Adrenal gland (tissue), 9 donors: ENCODE measurements at regions not wholly inside any gene's neighbourhood (a gene's known extent, or its start where the extent isn't known, plus 50 kb on each side); places are given as distances from the start of the nearest gene placed in this dataset.

ENCODE experiments used
- DNase-seq, 7 donors: peaks; one replicate each; pipeline ENCODE4 v3.0.0-alpha.2; 2019 to 2020
- H3K27ac ChIP-seq, 5 donors: fragments of 200-600 bp; sonication (generic) in 4 of 5; 1 replicate in 3 of 5; 2 replicates in 2 of 5; pipeline versions ENCODE4 v1.5.1 to v1.8.0; 2016 to 2020; ENCODE audit warnings: mild to moderate bottlenecking in 1 of 5
- H3K27me3 ChIP-seq: fragments of 200-600 bp; 2 replicates; pipeline ENCODE4 v1.8.0; 2021
- H3K36me3 ChIP-seq, 2 donors: fragments of 200-600 bp; replicated peaks in 1 of 2; 1 replicate in 1 of 2; 2 replicates in 1 of 2; pipeline versions ENCODE4 v1.5.1 to v1.8.0; 2018 to 2022
- H3K4me1 ChIP-seq, 2 donors: fragments of 200-600 bp; replicated peaks in 1 of 2; 1 replicate in 1 of 2; 2 replicates in 1 of 2; pipeline versions ENCODE4 v1.5.1 to v1.8.0; 2018 to 2021
- H3K4me3 ChIP-seq, 4 donors: fragments of 200-600 bp; sonication (generic) in 3 of 4; one replicate each; pipeline ENCODE4 v1.5.1; 2016 to 2018
- H3K9me3 ChIP-seq, 3 donors: fragments of 200-600 bp; sonication (generic) in 1 of 3; replicated peaks in 1 of 3; 1 replicate in 2 of 3; 2 replicates in 1 of 3; pipeline versions ENCODE4 v1.5.1 to v1.8.0; 2016 to 2021
- CTCF ChIP-seq, 6 experiments: fragments of 450-650 bp in 4 of 6; fragments of 200-600 bp in 2 of 6; sonication (generic) in 1 of 6; IDR thresholded peaks; 1 replicate in 5 of 6; 2 replicates in 1 of 6; pipeline versions ENCODE4 v1.5.1 to v1.8.0; 2016 to 2021; ENCODE audit warnings: antibody characterized with exemption in 6 of 6, mild to moderate bottlenecking in 2 of 6, moderate library complexity in 1 of 6
- POLR2A ChIP-seq, 2 donors: fragments of 450-650 bp; IDR thresholded peaks; one replicate each; pipeline ENCODE4 v1.6.1; 2017; ENCODE audit warnings: antibody characterized with exemption in 2 of 2, mild to moderate bottlenecking in 2 of 2, moderate library complexity in 1 of 2
- WGBS, 4 donors: extraction: QIAGEN DNeasy Blood & Tissue Kit in 2 of 4; methylation state at CpG; one replicate each; pipeline versions ENCODE4 v1.1.5 to v1.1.7; 2013 to 2017; 5-methylcytosine and 5-hydroxymethylcytosine counted together
- intact Hi-C, 2 donors: fragments of 100-400 bp; cut with DNase I; formaldehyde crosslinking; loops; one replicate each; pipeline versions ENCODE4 v1.14.1 to v1.15.0; 2022 to 2023
- donor health status: healthy with polysubstance abuse.
- donor health status: Bipolar disorder and iron deficiency.
- donor health status: DM: yes; HTN: yes; CAD: no.
- donor health status: DM: no; HTN: no; CAD: no.
- donor health status: DM: no; HTN: no; CAD: no.

DNA sequence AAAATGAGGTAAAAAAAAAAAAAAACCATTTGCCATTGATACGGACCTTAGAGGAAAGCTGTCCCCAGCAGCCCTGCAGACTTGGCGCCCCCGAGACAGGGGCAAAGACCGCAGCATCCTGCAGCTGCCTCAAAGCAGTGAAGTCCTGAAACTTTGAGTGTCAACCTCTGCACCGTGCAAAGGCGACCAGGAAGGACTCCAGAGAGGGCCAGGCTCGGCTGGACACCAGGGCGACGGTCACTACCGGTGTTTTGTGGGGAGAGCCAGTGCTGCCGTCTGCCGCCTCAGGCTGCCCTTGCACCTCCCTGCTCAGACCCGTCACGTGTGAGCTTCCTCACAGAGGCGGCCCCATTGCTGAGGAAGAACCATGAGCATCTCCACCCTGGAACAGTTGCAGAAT is 146.7 kb upstream of the SPACA7 start:
- no peak overlapping the region for H3K4me3 ChIP-seq
- H3K27me3 ChIP-seq = no peaks in the 10 kb centered on the region
- intact Hi-C loops = no loop called here
- no peak overlapping the region for H3K27ac ChIP-seq
- H3K9me3 ChIP-seq = no peaks in the 10 kb centered on the region
- no peaks in the 10 kb centered on the region for H3K4me1 ChIP-seq
- DNase-seq = no peak
- 63 to 78% (median 71%) methylated on average over 6 to 15 of the region's 15 CpGs for WGBS, 4 donors
- H3K36me3 ChIP-seq = no peaks in the 10 kb centered on the region
- no peak for TF ChIP-seq POLR2A (IDR thresholded peaks at IDR 0.05)
- no peak for TF ChIP-seq CTCF (IDR thresholded peaks at IDR 0.05)

DNA sequence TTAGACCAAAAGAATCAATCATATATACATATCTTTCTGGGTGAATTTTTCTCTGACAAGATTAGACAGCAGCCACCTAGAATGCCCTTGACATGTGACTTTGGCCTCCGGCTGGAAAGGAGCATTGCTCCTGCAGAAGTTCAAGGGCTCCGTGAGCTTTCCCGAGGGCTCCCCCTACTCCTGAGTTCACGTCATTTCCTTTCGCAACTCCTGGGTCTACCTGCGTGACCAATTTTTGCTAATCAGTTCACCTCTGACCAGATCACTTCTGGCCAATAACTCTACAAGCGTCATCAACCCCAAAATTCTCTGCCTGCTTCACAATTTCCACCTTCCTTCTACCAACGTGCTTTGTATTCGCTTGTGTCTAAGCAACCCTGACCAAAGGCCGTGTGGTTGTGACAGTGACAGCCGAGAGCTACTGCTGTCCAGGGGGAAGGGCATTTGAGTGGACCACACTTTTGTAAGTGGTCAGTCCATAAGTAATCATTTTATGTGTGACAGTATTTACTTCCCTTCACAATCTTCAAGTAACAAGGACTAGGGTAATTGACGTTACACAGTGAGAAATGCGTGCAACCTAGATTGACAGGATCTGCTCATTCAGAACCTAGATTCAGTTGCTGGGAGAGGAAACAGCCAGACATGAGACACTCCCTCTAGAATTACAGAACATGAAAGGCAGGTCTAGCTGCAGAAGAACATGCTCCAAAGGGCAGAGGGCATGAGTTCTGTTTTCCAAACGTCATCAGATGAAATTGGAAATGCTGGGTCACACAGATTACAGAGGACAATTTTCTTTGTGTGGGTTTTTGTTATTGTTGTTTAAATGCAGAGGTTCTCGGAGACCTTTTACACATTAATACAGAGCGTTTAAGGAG is 145.9 kb upstream of the SPACA7 start:
- no peak overlapping the region for H3K4me3 ChIP-seq
- no peaks in the 10 kb centered on the region for H3K4me1 ChIP-seq
- intact Hi-C loops = no loop called here
- 58 to 61% (median 60%) methylated on average over 16 of the region's 16 CpGs for WGBS, 4 donors
- no peak for DNase-seq
- no peaks in the 10 kb centered on the region for H3K36me3 ChIP-seq
- TF ChIP-seq CTCF (IDR thresholded peaks at IDR 0.05) (no peak), POLR2A (IDR thresholded peaks at IDR 0.05) (no peak)
- H3K27me3 ChIP-seq = no peaks in the 10 kb centered on the region
- H3K27ac ChIP-seq = no peak overlapping the region
- H3K9me3 ChIP-seq = no peaks in the 10 kb centered on the region

DNA sequence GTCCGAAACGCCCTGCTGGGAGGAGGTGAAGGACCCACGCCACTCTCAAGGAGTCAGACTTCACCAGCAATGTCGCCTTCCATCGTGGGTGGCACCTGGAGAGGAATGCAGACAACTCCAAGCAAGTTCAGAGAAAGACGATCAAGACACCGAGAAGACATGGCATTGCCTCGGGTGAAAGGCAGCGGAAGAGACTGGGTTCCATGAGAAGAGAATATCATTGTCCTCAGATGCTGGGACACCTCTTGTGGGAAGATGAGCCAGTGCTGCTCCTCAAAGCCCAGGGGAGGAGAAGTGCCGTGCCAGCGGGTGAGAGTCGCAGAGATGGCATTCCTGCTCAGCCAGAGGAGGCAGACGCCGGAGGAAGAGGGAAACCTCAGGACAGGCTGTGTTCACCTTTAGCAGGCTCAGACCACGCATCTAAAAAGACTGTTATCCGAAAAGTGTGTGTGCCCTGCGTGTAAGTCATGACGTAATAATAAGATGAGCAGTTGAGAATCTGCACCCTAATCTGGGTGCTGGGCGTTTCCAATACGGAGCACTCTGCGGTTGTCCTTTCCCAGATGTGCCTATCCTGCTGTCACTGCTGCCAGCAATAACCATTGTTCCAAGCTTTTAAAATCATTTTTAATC is 144.6 kb upstream of the SPACA7 start:
- Histone ChIP-seq H3K27me3 (no peaks in the 10 kb centered on the region), H3K27ac (no peak overlapping the region), H3K9me3 (no peaks in the 10 kb centered on the region), H3K4me1 (no peaks in the 10 kb centered on the region), H3K4me3 (no peak overlapping the region), H3K36me3 (no peaks in the 10 kb centered on the region)
- intact Hi-C loops = no loop called here
- WGBS, 4 donors = 74 to 83% (median 76%) methylated on average over 21 of the region's 21 CpGs
- TF ChIP-seq CTCF (IDR thresholded peaks at IDR 0.05) (no peak), POLR2A (IDR thresholded peaks at IDR 0.05) (no peak)
- no peak for DNase-seq

DNA sequence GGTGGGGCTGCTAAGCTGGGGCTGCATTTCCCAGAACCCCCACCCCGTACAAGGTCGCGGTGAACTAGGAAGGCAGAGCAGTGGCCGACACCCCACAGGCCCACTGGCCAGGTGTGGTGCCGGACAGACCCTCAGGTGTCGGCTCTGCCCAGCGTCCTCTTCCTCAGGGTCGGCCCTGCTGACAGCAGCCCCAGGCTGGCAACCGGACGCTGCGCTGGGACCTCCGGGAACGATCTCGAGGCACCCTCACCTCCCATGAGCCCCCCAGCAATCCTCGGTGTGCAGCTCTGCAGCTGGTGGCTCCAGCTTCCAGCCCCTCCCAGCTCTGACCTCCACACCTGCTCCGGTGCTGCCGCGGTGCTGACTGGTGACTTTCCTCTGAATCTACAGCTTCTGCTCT is 142.9 kb upstream of the SPACA7 start:
- Histone ChIP-seq H3K36me3 (no peaks in the 10 kb centered on the region), H3K4me3 (no peak overlapping the region), H3K4me1 (no peaks in the 10 kb centered on the region), H3K9me3 (no peaks in the 10 kb centered on the region), H3K27ac (no peak overlapping the region), H3K27me3 (no peaks in the 10 kb centered on the region)
- WGBS, 4 donors = 71 to 78% (median 75%) methylated on average over 12 to 18 of the region's 18 CpGs
- intact Hi-C loops = no loop called here
- TF ChIP-seq CTCF (IDR thresholded peaks at IDR 0.05) (no peak), POLR2A (IDR thresholded peaks at IDR 0.05) (no peak)
- no peak for DNase-seq
